Jurkat, Clone E6-1 (cell line): ENCODE measurements at regions not wholly inside any gene's neighbourhood (a gene's known extent, or its start where the extent isn't known, plus 50 kb on each side); places are given as distances from the start of the nearest gene placed in this dataset.
"Not testable (repeated sequence)": the region's sequence is repeated elsewhere in the genome, so short reads cannot be mapped to it uniquely, and the experiment has no call there.

Source experiments
- DNase-seq: peaks from one replicate; pipeline ENCODE4 v3.0.0-alpha.2; 2011; ENCODE audit warnings: low read depth, low spot score
- H3K4me3 ChIP-seq: 2 replicates; pipeline ENCODE4 v1.5.1; 2011; ENCODE audit warnings: mild to moderate bottlenecking, low read length, control low read depth, moderate library complexity

DNA sequence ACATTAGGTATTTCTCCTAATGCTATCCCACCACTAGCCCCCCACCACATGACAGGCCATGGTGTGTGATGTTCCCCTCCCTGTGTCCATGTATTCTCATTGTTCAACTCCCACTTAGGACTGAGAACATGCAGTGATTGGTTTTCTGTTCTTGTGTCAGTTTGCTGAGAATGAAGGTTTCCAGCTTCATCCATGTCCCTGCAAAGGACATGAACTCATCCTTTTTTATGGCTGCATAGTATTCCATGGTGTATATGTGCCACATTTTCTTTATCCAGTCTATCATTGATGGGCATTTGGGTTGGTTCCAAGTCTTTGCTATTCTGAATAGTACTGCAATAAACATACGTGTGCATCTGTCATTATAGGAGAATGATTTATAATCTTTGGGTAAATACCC, 68.4 kb upstream of the RASA1 start:
- DNase-seq, H3K4me3 ChIP-seq: not testable (repeated sequence)

DNA sequence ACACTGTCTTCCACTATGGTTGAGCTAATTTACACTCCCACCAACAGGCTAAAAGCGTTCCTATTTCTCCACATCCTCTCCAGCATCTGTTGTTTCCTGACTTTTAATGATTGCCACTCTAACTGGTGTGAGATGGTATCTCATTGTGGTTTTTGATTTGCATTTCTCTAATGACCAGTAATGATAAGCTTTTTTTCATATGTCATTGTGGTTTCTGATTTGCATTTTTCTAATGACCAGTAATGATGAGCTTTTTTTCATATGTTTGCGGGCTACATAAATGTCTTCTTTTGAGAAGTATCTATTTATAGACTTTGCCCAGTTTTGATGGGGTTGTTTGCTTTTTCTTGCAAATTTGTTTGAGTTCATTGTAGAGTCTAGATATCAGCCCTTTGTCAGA, 68.0 kb upstream of the RASA1 start:
- not testable (repeated sequence) for H3K4me3 ChIP-seq, DNase-seq

- no peak for DNase-seq
- H3K4me3 ChIP-seq: no peak overlapping the region
These were observed 57.6 kb upstream of the RASA1 start for GRCh38 chr5:87210076-87210475.

DNA sequence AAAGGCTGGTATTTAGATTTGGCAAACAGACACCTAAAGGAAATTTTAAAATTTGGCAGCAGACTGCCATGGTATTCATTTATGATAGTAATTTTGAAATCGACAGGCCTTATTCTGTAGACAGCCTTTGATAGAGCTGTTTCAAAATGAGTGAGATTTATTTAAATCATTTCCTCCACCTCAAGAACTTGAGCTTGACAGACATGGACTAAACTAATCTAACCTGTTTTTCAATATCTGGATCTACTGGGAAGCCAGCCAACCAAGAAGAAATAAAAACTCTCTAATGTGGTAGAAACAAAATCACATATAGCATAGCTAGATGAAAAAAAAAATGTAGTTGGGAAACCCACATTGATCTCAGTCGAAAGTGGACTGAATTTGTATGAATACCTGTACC, 56.9 kb upstream of the RASA1 start:
- DNase-seq: no peak
- H3K4me3 ChIP-seq: no peak overlapping the region

- DNase-seq: no peak
- H3K4me3 ChIP-seq: no peak overlapping the region
These were observed 56.0 kb upstream of the RASA1 start for GRCh38 chr5:87211676-87212075.

GRCh38 chr5:87212183-87212582, 55.5 kb upstream of the RASA1 start:
- not testable (repeated sequence) for H3K4me3 ChIP-seq, DNase-seq

DNA sequence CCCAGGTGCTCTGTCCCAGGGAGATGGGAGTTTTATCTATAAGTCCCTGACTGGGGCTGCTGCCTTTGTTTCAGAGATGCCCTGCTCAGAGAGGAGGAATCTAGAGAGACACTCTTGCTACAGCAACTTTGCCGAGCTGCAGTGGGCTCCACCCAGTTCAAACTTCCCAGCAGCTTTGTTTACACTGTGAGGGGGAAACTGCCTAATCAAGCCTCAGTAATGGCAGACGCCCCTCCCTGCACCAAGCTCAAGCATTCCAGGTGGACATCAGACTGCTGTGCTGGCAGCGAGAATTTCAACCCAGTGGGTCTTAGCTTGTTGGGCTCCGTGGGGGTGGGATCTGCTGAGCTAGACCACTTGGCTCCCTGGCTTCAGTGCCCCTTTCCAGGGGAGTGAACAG, 50.2 kb upstream of the RASA1 start:
- not testable (repeated sequence) for DNase-seq, H3K4me3 ChIP-seq
